ENCODE measurements at regions not wholly inside any gene's neighbourhood (a gene's known extent, or its start where the extent isn't known, plus 50 kb on each side); places are given as distances from the start of the nearest gene placed in this dataset.
"Not testable (repeated sequence)": the region's sequence is repeated elsewhere in the genome, so short reads cannot be mapped to it uniquely, and the experiment has no call there.

- no peak for DNase-seq
Observed at GRCh38 chr6:134778431-134778830, 171.5 kb downstream of the ALDH8A1 start.

DNA sequence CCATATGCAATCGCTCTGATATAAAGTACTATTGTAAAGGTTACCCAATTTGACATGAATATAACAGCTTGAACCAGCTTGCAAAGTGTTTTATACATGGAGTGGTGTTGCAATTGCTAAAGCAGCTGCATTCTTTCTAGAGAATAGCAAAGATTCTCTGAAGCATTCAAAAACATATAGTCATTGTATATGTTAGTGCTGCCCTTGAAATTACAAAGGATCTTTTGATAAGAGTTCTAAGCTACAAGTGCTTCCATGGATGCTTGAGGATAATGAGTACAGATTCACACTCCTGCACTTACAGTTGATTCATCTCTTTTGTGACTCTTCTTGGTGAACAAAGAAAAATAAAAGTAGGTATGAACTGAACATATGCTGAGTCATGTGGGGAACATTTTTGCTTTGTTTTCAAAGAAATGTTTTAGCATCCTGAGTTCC, 175.7 kb downstream of the ALDH8A1 start:
- no peak for DNase-seq

DNA sequence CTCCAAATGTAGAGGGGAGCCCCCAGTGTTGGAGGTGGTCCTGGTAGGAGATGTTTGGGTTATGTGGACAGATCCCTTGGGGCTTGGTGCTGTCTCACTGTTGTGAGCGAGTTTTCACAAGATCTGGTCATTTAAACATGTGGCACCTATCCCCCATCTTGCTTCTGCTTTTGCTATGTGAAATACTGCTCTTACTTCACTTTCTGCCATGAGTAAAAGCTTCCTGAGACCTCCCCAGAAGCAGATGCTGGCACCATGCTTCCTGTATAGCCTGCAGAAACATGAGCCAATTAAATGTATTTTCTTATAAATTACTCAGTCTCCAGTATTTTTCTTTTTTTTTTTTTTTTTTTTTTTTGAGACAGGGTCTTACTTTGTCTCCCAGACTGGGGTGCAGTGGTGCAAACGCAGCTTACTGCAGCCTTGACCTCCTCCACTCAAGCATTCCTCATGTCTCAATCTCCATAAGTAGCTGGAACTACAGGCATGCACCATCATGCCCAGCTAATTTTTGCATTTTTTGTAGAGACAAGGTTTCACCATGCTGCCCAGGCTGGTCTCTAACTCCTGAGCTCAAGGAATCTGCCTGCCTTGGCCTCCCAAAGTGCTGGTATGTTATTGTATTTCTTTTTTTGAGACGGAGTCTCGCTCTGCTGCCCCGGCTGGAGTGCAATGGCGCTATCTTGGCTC, 177.1 kb downstream of the ALDH8A1 start:
- DNase-seq: no peak

DNA sequence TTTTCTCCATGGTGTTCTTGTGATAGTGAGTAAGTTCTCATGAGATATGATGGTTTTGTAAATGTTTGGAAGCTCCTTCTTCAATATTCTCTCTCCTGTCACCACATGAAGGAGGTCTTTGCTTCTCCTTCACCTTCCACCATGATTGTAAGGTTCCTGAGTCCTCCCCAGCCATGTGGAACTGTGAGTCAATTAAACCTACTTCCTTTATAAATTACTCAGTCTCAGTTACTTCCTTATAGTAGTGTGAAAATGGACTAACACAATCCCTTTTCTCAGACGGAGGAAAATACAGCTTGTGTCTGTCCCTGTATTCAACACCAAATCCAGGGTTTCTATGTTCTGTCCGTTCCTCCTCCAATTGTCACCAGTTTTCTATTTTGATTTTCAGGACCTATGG, 181.0 kb downstream of the ALDH8A1 start:
- no peak for DNase-seq

- DNase-seq: no peak
Observed at GRCh38 chr6:134766497-134766896, 183.4 kb downstream of the ALDH8A1 start.

DNA sequence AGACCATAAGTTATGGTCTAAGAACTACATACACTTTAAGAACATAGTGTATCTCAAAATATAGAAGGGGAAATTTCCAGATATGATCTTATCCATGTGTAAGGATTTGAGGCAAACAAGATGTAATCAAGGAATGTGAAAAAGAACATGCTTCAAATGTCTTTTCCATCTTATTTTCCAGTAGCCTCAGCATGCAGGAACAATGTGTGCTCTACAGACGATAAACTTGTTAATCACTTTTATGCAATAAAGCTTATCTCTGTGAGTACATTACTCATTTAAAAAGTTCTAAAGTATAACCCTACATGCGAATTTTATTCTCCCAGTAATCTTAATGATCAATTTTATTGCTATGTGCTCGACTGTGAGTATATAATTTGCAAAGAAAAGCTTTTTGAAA, 185.2 kb downstream of the ALDH8A1 start:
- no peak for DNase-seq

GRCh38 chr6:134763575-134763974, 186.3 kb downstream of the ALDH8A1 start:
- not testable (repeated sequence) for DNase-seq

DNA sequence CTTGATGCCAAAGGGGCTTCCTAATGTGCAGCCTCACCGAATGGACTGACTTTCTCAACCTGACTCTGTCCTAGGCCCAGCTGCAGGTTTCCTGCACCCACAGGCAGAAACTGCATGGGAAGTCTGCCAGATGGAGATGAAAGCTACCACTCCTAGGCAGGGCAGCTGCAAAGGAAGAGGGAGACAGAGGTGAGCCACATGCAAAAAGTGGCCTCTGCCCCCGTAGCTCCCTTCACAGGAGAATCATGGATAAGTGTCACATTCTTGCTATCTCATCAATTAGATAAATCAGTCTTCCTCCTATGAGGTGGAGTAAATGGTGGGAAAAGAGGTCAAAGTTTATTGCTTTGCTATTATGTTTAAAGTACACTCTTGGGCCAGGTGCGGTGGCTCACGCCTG, 191.3 kb downstream of the ALDH8A1 start:
- no peak for DNase-seq

- no peak for DNase-seq
Observed at GRCh38 chr6:134757911-134758361, 192.0 kb downstream of the ALDH8A1 start.

DNA sequence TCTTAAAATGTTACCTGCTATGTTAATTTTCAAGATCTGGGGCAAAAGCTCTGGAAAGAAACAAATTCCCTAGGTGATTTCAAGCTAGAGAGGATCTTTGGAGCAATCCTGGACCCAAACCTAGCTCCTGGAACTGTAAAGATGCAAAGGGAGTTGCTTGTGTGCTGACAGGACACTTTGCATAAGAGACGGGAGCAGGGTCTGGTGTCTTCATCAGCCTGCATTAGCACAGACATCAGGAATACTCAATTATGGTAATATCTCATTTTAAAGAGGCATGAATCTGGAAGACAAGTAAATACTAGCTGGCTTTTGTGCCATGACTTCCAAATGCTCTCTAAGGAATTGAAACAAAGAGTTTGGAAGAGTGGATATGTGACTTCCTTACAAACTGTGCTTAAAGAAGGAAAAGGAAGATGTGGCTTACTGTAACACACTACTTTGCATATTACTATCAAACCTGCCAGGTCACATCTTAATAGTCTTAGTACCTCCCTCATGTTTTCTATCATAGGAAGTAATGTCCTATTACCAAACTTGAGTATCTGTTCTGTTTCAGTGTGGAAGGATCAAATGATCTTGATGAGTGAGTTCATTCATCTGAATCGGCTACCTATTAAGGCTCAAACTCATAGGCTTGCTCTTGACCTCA, 193.4 kb downstream of the ALDH8A1 start:
- DNase-seq: no peak

GRCh38 chr6:134754013-134754690, 195.7 kb downstream of the ALDH8A1 start:
- DNase-seq: no peak

DNA sequence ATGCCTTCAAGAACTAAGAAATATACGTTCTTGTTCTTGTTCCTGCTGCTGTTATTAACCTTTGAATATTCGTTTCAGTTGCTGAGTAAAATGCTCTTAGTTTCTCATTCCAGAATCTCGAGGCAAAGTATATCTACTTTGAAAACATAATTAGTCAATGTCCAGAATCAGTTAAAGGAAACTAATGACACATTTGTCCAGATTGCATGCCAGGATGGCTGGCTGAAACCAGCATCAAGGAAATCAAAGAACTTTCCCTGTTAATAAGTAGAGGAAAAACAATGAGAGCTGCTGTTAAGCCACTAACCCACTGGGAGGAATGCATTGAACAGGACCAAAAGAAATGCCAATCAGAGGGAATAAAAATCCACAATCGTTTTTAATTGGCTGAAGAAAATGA, 196.9 kb downstream of the ALDH8A1 start:
- DNase-seq: no peak

GRCh38 chr6:134752445-134752844, 197.5 kb downstream of the ALDH8A1 start:
- DNase-seq: no peak

DNA sequence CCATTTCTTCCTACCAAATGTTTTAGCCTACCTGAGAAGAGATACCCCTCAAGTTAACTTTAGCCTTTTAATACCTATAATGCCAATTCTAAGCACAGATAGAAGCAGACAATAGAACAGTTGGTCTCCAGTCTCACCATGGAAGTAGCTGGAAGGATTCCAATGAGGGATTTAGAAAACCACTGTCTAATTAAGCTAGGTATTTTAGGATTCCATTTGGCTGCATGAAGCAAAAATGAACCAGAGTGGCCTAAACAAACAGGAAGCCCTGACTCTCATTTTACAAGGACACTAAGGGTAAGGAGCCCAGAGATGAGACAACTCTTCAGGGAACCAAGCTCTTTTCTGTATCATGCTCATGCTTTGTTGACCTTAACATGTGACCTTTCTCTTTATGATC, 199.2 kb downstream of the ALDH8A1 start:
- no peak for DNase-seq

DNA sequence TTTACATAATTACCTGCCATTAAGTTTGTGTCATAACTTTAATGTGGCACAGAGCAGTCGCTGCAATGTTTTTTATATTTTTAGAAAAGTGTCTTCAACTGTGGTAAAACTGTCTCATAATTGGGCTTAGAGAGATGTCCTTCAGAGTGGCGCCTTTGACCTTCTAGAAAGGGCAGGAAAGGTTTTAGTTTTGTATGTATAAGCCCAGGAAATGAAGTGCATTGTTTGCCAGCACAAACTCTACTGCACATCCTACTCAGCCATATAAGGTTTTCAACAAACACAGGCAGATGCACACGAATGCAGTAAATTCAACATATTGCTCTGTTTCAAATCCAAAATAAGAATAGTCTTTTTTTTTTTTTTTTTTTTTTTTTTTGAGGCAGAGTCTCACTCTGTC, 201.4 kb downstream of the ALDH8A1 start:
- DNase-seq: no peak

GRCh38 chr6:134747197-134747596, 202.7 kb downstream of the ALDH8A1 start:
- DNase-seq: not testable (repeated sequence)

DNA sequence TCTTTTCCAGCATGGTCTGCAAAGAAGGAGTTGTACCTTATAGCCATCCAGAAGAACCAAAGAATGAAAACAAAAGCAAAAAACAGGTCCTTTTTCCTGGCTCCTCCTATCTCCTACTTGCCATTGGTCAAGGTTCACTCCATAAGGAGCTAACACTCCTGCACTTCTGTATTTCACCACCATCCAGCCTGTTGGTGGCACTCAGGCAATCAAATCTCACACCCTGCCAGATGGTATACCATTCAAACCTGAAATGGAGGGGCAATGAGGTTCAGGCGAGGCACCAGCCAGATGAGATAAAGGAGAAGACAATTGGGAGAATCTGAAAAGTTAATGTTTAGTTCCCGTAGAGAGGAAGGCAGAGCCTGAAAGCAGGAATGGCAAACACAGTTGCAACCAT, 203.8 kb downstream of the ALDH8A1 start:
- no peak for DNase-seq

GRCh38 chr6:134745192-134745591, 204.7 kb downstream of the ALDH8A1 start:
- not testable (repeated sequence) for DNase-seq

GRCh38 chr6:134744301-134744700, 205.6 kb downstream of the ALDH8A1 start:
- no peak for DNase-seq

DNA sequence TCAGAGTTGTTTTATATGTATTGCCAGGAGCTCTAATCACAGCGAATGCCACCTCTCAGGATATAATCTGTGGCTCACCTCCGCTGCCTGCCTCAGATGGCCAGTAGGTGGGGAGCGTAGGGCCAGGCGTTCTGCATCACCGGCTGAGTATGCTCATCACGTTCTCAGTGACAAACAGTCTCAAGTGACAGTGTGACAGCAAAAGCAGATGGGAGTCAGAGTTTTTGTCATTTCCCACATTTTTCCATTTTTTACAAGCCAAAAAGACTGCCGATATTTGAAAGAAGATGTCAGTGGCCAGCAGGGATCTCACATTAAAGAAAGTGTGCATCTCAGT, 208.7 kb downstream of the ALDH8A1 start:
- DNase-seq: no peak

DNA sequence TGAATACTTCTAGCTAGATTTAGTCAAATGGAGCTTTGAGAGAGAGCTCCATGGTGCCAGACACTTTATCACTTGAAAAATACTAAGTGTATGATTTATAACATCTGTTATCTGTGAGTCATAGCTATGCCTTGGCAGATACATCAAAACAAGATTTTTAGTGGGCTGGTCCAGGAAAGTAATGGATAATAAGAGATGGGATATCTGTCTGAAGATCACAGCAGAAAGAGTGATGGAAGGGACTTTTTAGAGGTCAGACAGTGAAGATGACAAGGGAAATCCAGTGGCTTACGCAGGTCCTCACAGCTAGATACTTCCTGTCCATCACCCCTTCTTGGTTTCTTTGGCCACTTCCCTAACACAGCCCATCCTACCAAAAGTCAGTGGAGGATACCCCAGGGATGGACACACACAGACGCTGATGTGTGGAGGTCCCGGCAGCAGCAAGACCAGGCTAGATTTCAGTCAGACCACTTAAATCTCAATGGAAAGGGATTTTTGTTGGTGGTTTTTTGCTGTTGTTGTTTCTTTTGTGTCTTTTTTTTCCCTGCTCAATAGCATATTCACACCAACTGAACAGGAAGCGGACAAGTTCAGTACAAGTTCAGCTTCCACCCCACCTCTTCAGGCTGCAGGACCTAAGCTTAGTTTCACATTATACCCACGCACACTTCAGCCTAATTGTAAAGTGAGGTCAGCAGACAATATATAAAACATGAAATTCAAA, 209.3 kb downstream of the ALDH8A1 start:
- DNase-seq: no peak

GRCh38 chr6:134740027-134740373, 209.9 kb downstream of the ALDH8A1 start:
- DNase-seq: no peak

DNA sequence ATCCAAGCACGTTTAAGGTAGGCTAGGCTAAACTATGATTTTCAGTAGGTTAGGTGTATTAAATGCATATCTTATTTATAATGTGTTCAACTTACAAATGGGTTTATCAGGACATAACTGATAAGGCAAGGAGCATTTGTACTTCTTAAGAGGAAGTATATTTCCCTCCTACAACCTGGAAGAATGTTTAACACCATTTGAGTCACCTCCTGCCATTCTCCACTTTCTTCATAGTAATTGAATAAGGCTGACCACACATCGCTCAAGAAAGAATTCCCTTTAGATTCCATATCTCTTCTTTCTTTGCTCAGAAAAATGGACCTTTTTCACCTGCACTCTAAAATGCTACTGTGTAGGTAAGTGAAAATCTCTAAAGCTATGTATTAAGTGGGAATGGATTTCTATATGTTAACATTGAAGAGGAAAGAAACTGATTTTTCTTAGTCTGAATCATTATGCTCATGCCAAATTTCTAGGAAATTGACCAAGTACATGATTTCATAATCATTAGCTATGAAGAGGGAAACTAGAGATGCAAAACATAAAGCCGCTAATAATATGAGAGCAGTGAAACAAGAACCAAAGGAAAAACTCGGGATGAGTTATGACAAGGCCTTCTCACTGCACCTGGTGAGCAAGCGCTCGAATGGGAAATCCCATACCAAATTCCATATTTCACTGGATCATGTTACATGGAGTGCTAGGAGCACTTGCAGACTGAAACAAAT, 210.4 kb downstream of the ALDH8A1 start:
- DNase-seq: no peak

All from CD4-positive, alpha-beta T cell treated with Interleukin-4 for 4 hours (primary cell).